Dermis blood vessel endothelial cell (primary cell): ENCODE measurements at regions not wholly inside any gene's neighbourhood (a gene's known extent, or its start where the extent isn't known, plus 50 kb on each side); places are given as distances from the start of the nearest gene placed in this dataset.

Experiments used
- DNase-seq: peaks from one replicate; pipeline ENCODE4 v3.0.0; 2010

- DNase-seq, result no peak
These were observed 57.5 kb downstream of the OSR1 start for GRCh38 chr2:19300961-19301360.

GRCh38 chr2:19299522-19299921, 58.9 kb downstream of the OSR1 start:
- DNase-seq, result no peak

- peak; percentile 33 for DNase-seq
These were observed 59.4 kb downstream of the OSR1 start for GRCh38 chr2:19299032-19299431.

GRCh38 chr2:19297716-19298115, 60.7 kb downstream of the OSR1 start:
- DNase-seq, result no peak

GRCh38 chr2:19295998-19296502, 62.4 kb downstream of the OSR1 start:
- no peak for DNase-seq

GRCh38 chr2:19292007-19292406, 66.4 kb downstream of the OSR1 start:
- DNase-seq, result no peak

- no peak for DNase-seq
These were observed 70.1 kb downstream of the OSR1 start for GRCh38 chr2:19288291-19288690.

GRCh38 chr2:19287324-19287723, 71.1 kb downstream of the OSR1 start:
- DNase-seq, result no peak

GRCh38 chr2:19282305-19282704, 76.1 kb downstream of the OSR1 start:
- no peak for DNase-seq

- DNase-seq, result no peak
These were observed 84.0 kb downstream of the OSR1 start for GRCh38 chr2:19274439-19274838.

- no peak for DNase-seq
These were observed 85.4 kb downstream of the OSR1 start for GRCh38 chr2:19272941-19273470.

GRCh38 chr2:19272039-19272438, 86.4 kb downstream of the OSR1 start:
- no peak for DNase-seq

GRCh38 chr2:19264852-19265251, 93.6 kb downstream of the OSR1 start:
- peak; percentile 1 for DNase-seq

GRCh38 chr2:19262150-19262549, 96.3 kb downstream of the OSR1 start:
- no peak for DNase-seq

- no peak for DNase-seq
These were observed 97.4 kb downstream of the OSR1 start for GRCh38 chr2:19261061-19261460.

GRCh38 chr2:19256121-19256601, 102.3 kb downstream of the OSR1 start:
- DNase-seq, result peak; percentile 6

GRCh38 chr2:19255481-19255880, 102.9 kb downstream of the OSR1 start:
- no peak for DNase-seq

- no peak for DNase-seq
These were observed 106.9 kb downstream of the OSR1 start for GRCh38 chr2:19251554-19251953.

- DNase-seq, result no peak
These were observed 107.5 kb downstream of the OSR1 start for GRCh38 chr2:19250906-19251305.

- DNase-seq, result no peak
These were observed 111.2 kb downstream of the OSR1 start for GRCh38 chr2:19247186-19247585.

GRCh38 chr2:19246496-19246895, 111.9 kb downstream of the OSR1 start:
- DNase-seq, result no peak

- DNase-seq, result no peak
These were observed 113.7 kb downstream of the OSR1 start for GRCh38 chr2:19244460-19245363.

GRCh38 chr2:19238440-19239060, 119.9 kb downstream of the OSR1 start:
- no peak for DNase-seq

GRCh38 chr2:19235308-19235707, 123.1 kb downstream of the OSR1 start:
- DNase-seq, result no peak
